HG03175 (cell line): ENCODE measurements at regions not wholly inside any gene's neighbourhood (a gene's known extent, or its start where the extent isn't known, plus 50 kb on each side); places are given as distances from the start of the nearest gene placed in this dataset.
"Not testable (repeated sequence)": the region's sequence is repeated elsewhere in the genome, so short reads cannot be mapped to it uniquely, and the experiment has no call there.

Experiments used
- ATAC-seq: cut with Tn5 transposase; IDR thresholded peaks from one replicate; pipeline ENCODE4 v1.9.1; 2021; ENCODE audit warnings: mild to moderate bottlenecking, moderate library complexity; ENCODE audit not compliant: unreplicated experiment

- not testable (repeated sequence) for ATAC-seq
These were observed 482.2 kb upstream of the SMC2 start for GRCh38 chr9:103611950-103612349.

DNA sequence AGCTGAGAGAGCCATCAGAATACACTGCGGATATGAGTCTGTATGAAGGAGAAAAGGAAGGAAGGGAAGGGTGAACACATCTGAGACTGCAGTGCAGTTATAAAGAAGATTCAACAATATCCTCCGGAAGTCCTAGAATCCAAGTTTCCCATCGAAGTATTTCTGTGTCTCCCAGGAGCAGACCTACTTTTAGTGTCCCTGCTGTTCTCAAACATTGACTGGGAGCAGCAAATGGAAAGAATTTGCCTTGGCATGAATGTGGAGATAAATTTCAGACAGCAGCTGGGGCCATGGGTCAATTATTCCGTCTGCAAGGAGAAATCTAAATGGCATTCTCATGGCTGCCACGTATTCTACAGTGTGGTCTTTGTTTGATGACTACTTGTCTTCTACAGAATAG lies 478.1 kb upstream of the SMC2 start:
- no peak for ATAC-seq

DNA sequence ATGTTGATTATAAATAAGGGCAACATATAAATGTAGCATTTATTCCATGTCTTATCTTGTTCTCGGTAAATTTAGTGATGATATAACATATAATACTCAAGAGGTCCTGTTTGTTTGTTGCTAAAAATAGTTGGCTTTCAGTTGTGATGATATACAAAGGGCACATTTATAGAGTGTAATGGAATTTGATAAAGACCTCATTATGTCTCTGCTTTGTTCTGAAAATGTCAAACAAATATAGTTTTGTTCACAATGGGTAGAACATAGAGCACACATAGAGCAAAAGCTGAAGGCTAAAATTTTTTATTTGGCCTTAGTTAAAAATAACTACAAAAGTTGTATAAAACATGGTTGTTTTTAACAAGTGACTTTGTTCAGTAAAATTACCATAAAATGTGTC lies 477.1 kb upstream of the SMC2 start:
- ATAC-seq: no peak

- ATAC-seq: no peak
These were observed 468.8 kb upstream of the SMC2 start for GRCh38 chr9:103625161-103625804.

GRCh38 chr9:103627731-103628130 lies 466.4 kb upstream of the SMC2 start:
- no peak for ATAC-seq

GRCh38 chr9:103649086-103649485 lies 445.0 kb upstream of the SMC2 start:
- no peak for ATAC-seq

DNA sequence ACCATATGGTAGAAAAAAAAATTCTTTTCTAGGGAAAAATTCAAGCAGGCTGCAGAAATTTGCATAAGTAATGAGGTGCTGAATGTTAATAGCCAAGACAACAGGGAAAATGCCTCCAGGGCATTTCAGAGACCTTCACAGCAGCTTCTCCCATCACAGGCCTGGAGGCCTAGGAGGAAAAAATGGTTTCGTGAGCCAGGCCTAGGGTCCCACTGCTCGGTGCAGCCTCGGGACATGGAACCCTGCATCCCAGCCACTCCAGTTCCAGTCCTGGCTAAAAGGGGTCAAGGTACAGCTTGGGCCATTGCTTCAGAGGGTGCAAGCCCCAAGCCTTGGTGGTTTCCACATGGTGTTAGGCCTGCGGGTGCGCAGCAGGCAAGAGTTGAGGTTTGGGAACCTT lies 436.0 kb upstream of the SMC2 start:
- ATAC-seq: no peak

DNA sequence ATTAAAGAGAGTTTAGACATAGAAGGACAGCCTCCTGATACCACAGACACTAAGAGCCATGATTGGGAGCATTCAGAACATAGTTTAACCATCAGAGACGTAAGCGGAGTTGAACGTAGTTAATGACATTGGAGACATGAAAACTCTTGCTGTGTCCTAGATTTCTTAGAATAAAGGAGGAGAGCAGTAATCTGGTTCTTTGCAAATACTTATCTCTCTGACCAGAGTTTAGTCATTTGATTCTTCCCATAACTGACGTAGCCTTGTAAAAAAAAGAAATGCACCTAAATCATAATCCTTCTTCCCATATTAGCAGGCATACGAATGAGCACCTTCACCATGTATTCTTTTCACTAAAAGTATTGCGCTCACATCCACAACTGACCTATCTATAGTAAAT lies 433.3 kb upstream of the SMC2 start:
- ATAC-seq: no peak

- no peak for ATAC-seq
These were observed 432.4 kb upstream of the SMC2 start for GRCh38 chr9:103661663-103662062.

DNA sequence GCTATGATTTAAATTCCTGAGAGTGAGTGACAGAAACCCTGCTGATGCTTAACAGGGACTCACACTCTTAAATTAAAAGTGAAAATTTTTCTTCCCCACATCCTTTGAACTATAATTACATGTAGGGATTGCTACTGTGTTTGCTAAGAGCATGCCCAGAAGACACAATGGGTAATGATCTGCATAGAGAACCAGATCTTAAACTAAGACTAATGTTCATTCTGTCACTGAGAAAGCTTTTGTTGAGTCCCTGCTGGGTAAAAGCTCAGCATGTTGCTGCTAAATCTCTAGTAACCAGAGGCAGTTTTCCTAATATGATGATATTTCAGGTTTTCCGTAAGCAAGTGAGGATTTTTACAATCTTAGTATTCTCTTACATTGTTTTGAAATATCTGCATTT lies 424.8 kb upstream of the SMC2 start:
- no peak for ATAC-seq

DNA sequence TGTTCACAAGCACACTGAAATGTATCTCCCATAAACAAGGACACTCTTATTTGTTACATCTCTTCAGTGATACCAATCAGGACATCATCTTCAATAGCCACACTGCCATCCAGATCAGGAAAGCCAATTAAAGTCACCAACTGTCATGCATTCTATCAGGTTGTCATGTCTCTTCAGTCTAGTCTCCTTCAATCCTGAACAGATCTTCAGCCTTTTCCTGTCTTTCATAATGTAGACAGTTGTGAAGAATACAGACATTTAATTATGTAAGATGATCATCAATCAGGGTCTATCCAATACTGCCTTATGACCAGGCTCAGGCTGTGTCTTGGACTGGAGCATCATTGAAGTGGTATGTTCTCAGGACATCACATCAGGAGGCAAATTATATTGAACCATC lies 419.8 kb upstream of the SMC2 start:
- no peak for ATAC-seq

- no peak for ATAC-seq
These were observed 413.5 kb upstream of the SMC2 start for GRCh38 chr9:103680581-103680980.

GRCh38 chr9:103681435-103681834 lies 412.7 kb upstream of the SMC2 start:
- ATAC-seq: no peak

- no peak for ATAC-seq
These were observed 393.7 kb upstream of the SMC2 start for GRCh38 chr9:103700195-103700962.

- no peak for ATAC-seq
These were observed 391.5 kb upstream of the SMC2 start for GRCh38 chr9:103702572-103702971.

DNA sequence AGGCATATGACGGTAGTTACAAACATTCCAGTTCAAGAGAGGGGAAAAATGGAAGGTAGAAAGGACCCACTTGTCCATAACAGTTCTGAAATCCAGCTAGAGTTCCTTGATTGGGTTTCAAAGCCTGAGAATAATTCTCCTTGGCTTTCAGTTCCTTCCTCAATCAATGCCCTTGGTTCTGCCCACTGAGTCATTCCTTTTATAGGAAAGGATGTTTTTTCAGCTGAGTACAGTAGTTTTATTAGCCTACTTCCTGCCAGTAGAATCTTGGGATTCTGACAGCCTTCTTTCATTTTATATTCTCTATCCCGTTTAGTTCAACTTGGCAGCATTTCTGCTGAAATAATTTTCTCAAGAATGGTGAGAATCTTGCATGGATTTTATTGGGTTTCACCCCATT lies 386.9 kb upstream of the SMC2 start:
- ATAC-seq: no peak

DNA sequence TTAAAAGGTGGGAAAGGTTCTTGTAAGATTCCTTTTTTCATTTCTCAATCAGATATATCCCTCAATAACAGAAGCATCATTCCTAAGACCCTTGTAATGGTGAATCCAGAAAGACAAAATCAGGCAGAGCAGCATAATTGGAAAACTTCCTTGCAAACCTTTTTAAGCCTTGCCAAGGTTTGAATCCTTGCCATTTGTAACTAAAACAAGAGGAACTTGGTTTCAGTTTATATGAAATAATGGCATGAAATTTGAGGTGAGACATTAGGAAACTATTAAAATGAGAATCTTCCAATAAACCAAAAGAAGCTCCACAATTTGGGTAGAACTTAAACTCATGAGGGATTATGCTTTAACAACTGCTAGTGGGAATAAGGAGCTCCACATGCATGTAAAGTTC lies 384.7 kb upstream of the SMC2 start:
- ATAC-seq: no peak

- no peak for ATAC-seq
These were observed 380.5 kb upstream of the SMC2 start for GRCh38 chr9:103713631-103714030.

GRCh38 chr9:103714992-103715391 lies 379.1 kb upstream of the SMC2 start:
- no peak for ATAC-seq

DNA sequence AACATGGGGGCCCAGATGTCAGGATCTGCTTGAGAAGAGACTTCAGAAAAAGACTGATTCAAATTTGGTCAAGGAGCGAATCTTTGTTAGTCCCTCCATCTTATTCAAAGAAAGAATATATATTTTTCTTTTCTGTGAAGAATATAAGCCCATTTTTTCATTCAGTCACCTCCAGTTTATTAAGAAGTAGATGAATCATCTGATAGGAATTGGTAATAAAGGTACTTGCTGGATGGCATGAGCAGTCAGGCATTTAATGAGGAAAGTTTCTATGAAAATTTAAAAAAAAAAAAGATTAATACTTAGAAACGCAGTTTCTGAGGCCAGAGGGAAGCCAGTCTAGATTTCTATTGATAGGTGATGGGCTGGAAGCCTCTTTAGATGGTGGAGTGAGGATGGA lies 373.1 kb upstream of the SMC2 start:
- no peak for ATAC-seq

DNA sequence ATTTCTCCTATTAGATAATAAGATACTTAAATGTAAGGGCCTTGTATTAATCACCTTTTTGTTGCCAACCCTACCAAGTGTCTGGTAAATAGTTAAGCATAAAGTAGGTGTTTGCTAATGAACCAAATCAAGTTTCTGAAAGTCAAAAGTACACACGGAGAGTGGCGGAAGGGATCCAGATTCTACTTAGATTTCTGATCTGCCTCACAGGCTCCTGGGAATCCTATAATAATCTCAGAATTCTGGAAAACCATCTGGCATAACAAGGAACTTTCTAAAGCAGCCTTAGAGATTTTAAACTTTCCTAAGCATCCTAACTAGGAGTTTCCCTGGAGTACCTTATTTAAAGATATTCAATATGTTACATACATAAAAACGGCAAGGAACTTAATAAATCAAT lies 363.2 kb upstream of the SMC2 start:
- ATAC-seq: no peak

- ATAC-seq: no peak
These were observed 362.6 kb upstream of the SMC2 start for GRCh38 chr9:103731541-103731940.

GRCh38 chr9:103734471-103734870 lies 359.6 kb upstream of the SMC2 start:
- no peak for ATAC-seq
